HepG2 (cell line): ENCODE measurements at regions not wholly inside any gene's neighbourhood (a gene's known extent, or its start where the extent isn't known, plus 50 kb on each side); places are given as distances from the start of the nearest gene placed in this dataset.

ENCODE experiments used
- ATAC-seq: fragments of 200-7000 bp; cut with Tn5 transposase; 3 replicates; pipeline ENCODE4 v1.9.1; 2020; ENCODE audit warnings: mild to moderate bottlenecking, moderate library complexity
- BruUV-seq: library from RNA; stranded (reverse); fragments of 400-500 nt; replicated peaks from 2 replicates; lab custom pipeline; 2021; lab: Mats Ljungman, UMichigan
- CTCF ChIA-PET: fragments of 300-600 bp; formaldehyde crosslinking; extraction: SDS; loops from one replicate; lab custom pipeline; 2021; ENCODE audit warnings: low total read pairs, inconsistent platforms, low intra/inter-chr PET ratio; lab: Yijun Ruan, JAX
- POLR2A ChIA-PET: fragments of 350-600 bp; sonication (Branson Sonifier 250); formaldehyde crosslinking; loops from one replicate; lab custom pipeline; 2020; ENCODE audit warnings: antibody characterized with exemption, inconsistent platforms; lab: Yijun Ruan, JAX
- DNase-seq: peaks from one replicate; pipeline ENCODE4 v3.0.0-alpha.2; 2015; ENCODE audit warnings: low spot score
- FAIRE-seq: peaks from 3 replicates; lab custom pipeline; 2011; peaks lifted over from hg19 to GRCh38; lab: Jason Lieb, UNC
- H2AFZ ChIP-seq: one replicate; pipeline ENCODE4 v1.6.1; 2011; ENCODE audit warnings: low read length, inconsistent platforms
- H3K27ac ChIP-seq: fragments of 300-600 bp; 3 replicates; pipeline ENCODE4 v1.8.0; 2011; ENCODE audit warnings: mixed run types, mild to moderate bottlenecking, mixed read lengths, low read length, inconsistent platforms; ENCODE audit not compliant: insufficient read depth; ENCODE audit errors: extremely low read length
- H3K27me3 ChIP-seq, 2 experiments: fragments of 200-600 bp in 1 of 2; 2 replicates in 1 of 2; 3 replicates in 1 of 2; pipeline versions ENCODE4 v1.6.0 to v1.8.0; 2011; ENCODE audit warnings: low read length in 2 of 2, mild to moderate bottlenecking in 2 of 2, moderate library complexity in 2 of 2, inconsistent platforms in 1 of 2; ENCODE audit not compliant: insufficient read depth in 2 of 2, control insufficient read depth in 1 of 2
- H3K36me3 ChIP-seq, 2 experiments: fragments of 200-600 bp in 1 of 2; replicated peaks in 1 of 2; 2 replicates in 1 of 2; 3 replicates in 1 of 2; pipeline versions ENCODE4 v1.5.1 to v1.8.0; 2011; ENCODE audit warnings: low read length in 2 of 2, inconsistent platforms in 1 of 2; ENCODE audit not compliant: insufficient read depth in 2 of 2, control insufficient read depth in 1 of 2
- H3K4me1 ChIP-seq: 2 replicates; pipeline ENCODE4 v1.5.1; 2012; ENCODE audit warnings: low read length, inconsistent platforms; ENCODE audit not compliant: insufficient read depth
- H3K4me2 ChIP-seq: 2 replicates; pipeline ENCODE4 v1.6.0; 2011; ENCODE audit warnings: low read depth, low read length, inconsistent platforms
- H3K4me3 ChIP-seq, 3 experiments: fragments of 200-600 bp in 1 of 3; sonication (generic), shearing (Covaris generic) in 1 of 3; replicated peaks in 1 of 3; 2 replicates each; pipeline ENCODE4 v1.5.1; 2011 to 2016; ENCODE audit warnings: low read length in 3 of 3, inconsistent platforms in 2 of 3, low read depth in 2 of 3, mild to moderate bottlenecking in 2 of 3, control low read depth in 1 of 3, mixed read lengths in 1 of 3; ENCODE audit not compliant: insufficient read depth in 1 of 3
- H3K79me2 ChIP-seq: one replicate; pipeline ENCODE4 v1.6.1; 2011; ENCODE audit warnings: low read length, inconsistent platforms; ENCODE audit not compliant: insufficient read depth
- H3K9ac ChIP-seq: 2 replicates; pipeline ENCODE4 v1.6.0; 2011; ENCODE audit warnings: mild to moderate bottlenecking, low read depth, low read length, inconsistent platforms; ENCODE audit not compliant: insufficient read depth
- H3K9me3 ChIP-seq: 2 replicates; pipeline ENCODE4 v1.5.1; 2012; ENCODE audit warnings: mild to moderate bottlenecking, low read length
- H4K20me1 ChIP-seq: 2 replicates; pipeline ENCODE4 v1.6.0; 2011; ENCODE audit warnings: inconsistent platforms, mild to moderate bottlenecking, low read length, moderate library complexity; ENCODE audit not compliant: insufficient read depth
- FIP1L1 ChIP-seq: fragments of 200-400 bp; formaldehyde crosslinking; IDR thresholded peaks from 2 replicates; pipeline ENCODE4 v1.6.1; 2018; ENCODE audit warnings: low read depth, mild to moderate bottlenecking, low read length, moderate library complexity, borderline replicate concordance; ENCODE audit not compliant: insufficient read depth
- HNF4G ChIP-seq, 2 experiments: sonication (generic) in 1 of 2; formaldehyde crosslinking in 1 of 2; IDR thresholded peaks; 2 replicates each; pipeline versions ENCODE4 v1.4.0 to v1.6.1; 2011 to 2020; ENCODE audit warnings: borderline replicate concordance in 2 of 2, low read depth in 2 of 2, mild to moderate bottlenecking in 2 of 2, low read length in 1 of 2, missing genetic modification reagents in 1 of 2, moderate library complexity in 1 of 2
- JDP2 ChIP-seq: sonication (generic); formaldehyde crosslinking; IDR thresholded peaks from 2 replicates; pipeline ENCODE4 v1.8.1; 2022; ENCODE audit warnings: missing genetic modification reagents, borderline replicate concordance
- MTA1 ChIP-seq: sonication (generic); formaldehyde crosslinking; IDR thresholded peaks from 2 replicates; pipeline ENCODE4 v1.4.0; 2020; ENCODE audit warnings: missing genetic modification reagents, mild to moderate bottlenecking, borderline replicate concordance
- MTF2 ChIP-seq: sonication (generic); formaldehyde crosslinking; IDR thresholded peaks from 2 replicates; pipeline ENCODE4 v1.5.0; 2020; ENCODE audit warnings: missing genetic modification reagents, borderline replicate concordance
- NR2F2 ChIP-seq: IDR thresholded peaks from 2 replicates; pipeline ENCODE4 v1.6.1; 2012; ENCODE audit warnings: low read depth, inconsistent platforms, borderline replicate concordance
- NRL ChIP-seq: sonication (generic); formaldehyde crosslinking; IDR thresholded peaks from 2 replicates; pipeline ENCODE4 v1.5.0; 2020; ENCODE audit warnings: missing genetic modification reagents, mild to moderate bottlenecking, moderate library complexity, borderline replicate concordance
- ZNF333 ChIP-seq: sonication (generic); formaldehyde crosslinking; IDR thresholded peaks from 2 replicates; pipeline ENCODE4 v1.4.0; 2020; ENCODE audit warnings: mild to moderate bottlenecking, missing genetic modification reagents, borderline replicate concordance
- ZNF430 ChIP-seq: sonication (generic); formaldehyde crosslinking; IDR thresholded peaks from 2 replicates; pipeline ENCODE4 v1.9.0; 2021; ENCODE audit warnings: mild to moderate bottlenecking, missing genetic modification reagents
- ZNF75D ChIP-seq: sonication (generic); formaldehyde crosslinking; IDR thresholded peaks from 2 replicates; pipeline ENCODE4 v1.8.1; 2023; ENCODE audit warnings: missing genetic modification reagents, mild to moderate bottlenecking, borderline replicate concordance
- ZNF790 ChIP-seq: sonication (generic); formaldehyde crosslinking; IDR thresholded peaks from 2 replicates; pipeline ENCODE4 v1.8.0; 2022; ENCODE audit warnings: missing genetic modification reagents, mild to moderate bottlenecking, borderline replicate concordance
- ZSCAN12 ChIP-seq: sonication (generic); formaldehyde crosslinking; IDR thresholded peaks from 2 replicates; pipeline ENCODE4 v1.9.0; 2021; ENCODE audit warnings: mild to moderate bottlenecking, missing genetic modification reagents
- WGBS: methylation state at CpG from one replicate; pipeline ENCODE4 v1.1.6; 2017; ENCODE audit warnings: low lambda C conversion rate; 5-methylcytosine and 5-hydroxymethylcytosine counted together
- in situ Hi-C: cut with HindIII; loops from 2 replicates; pipeline ENCODE4 v1.10.0; 2017; ENCODE audit warnings: low pct_unique_long_range_greater_than_20kb; ENCODE audit not compliant: extremely low pct_ligation_motif_present
- intact Hi-C: fragments of 100-400 bp; cut with micrococcal nuclease; formaldehyde crosslinking; loops from one replicate; pipeline ENCODE4 v1.10.0; 2022; ENCODE audit not compliant: unreplicated experiment
- TF ChIP-seq, protein P1 (sequence below): sonication (generic); formaldehyde crosslinking; IDR thresholded peaks from 2 replicates; pipeline ENCODE4 v1.4.0; 2020; ENCODE audit warnings: missing genetic modification reagents
- TF ChIP-seq, protein P2 (sequence below): sonication (generic); formaldehyde crosslinking; IDR thresholded peaks from 2 replicates; pipeline ENCODE4 v1.5.1; 2020; ENCODE audit warnings: mild to moderate bottlenecking, missing genetic modification reagents
- TF ChIP-seq, protein P3 (sequence below): sonication (generic); formaldehyde crosslinking; IDR thresholded peaks from 2 replicates; pipeline ENCODE4 v1.5.0; 2020; ENCODE audit warnings: missing genetic modification reagents

DNA sequence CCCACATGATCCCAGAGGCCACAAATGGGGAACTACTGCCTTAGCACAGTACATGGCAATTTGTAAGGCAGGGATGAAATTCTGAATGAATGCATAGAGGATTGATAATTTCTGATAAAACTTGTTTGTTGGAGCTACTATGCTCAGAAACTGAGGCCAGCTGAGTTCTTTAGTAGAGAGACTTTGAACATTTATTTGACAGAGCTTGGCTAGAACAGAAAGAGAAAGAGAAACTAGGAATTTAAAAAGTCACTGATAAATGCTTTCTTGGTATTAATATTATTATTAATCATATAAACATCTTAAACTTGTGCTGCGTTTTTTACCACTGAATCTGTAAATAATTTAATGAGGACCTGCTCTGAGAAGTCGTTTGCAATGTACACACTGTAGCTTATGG lies 923.7 kb upstream of the CNTNAP5 start:
- DNase-seq (no peak), FAIRE-seq (no peak), ATAC-seq (no peak)
- WGBS = 1% methylated on average over 2 of the region's 2 CpGs
- Histone ChIP-seq H3K4me2 (no peak overlapping the region), H3K27ac (no peak overlapping the region), H3K27me3 (no peaks in the 10 kb centered on the region), H4K20me1 (no peaks in the 10 kb centered on the region), H3K4me1 (no peaks in the 10 kb centered on the region), H3K36me3 (no peaks in the 10 kb centered on the region), H3K4me3 (no peak overlapping the region), H3K9me3 (peaks cover 76% of the 10 kb centered on the region), H3K79me2 (no peaks in the 10 kb centered on the region), H3K9ac (no peak overlapping the region), H2AFZ (no peak overlapping the region)
- intact Hi-C loops = no loop called here
- TF ChIP-seq, protein P1, sequence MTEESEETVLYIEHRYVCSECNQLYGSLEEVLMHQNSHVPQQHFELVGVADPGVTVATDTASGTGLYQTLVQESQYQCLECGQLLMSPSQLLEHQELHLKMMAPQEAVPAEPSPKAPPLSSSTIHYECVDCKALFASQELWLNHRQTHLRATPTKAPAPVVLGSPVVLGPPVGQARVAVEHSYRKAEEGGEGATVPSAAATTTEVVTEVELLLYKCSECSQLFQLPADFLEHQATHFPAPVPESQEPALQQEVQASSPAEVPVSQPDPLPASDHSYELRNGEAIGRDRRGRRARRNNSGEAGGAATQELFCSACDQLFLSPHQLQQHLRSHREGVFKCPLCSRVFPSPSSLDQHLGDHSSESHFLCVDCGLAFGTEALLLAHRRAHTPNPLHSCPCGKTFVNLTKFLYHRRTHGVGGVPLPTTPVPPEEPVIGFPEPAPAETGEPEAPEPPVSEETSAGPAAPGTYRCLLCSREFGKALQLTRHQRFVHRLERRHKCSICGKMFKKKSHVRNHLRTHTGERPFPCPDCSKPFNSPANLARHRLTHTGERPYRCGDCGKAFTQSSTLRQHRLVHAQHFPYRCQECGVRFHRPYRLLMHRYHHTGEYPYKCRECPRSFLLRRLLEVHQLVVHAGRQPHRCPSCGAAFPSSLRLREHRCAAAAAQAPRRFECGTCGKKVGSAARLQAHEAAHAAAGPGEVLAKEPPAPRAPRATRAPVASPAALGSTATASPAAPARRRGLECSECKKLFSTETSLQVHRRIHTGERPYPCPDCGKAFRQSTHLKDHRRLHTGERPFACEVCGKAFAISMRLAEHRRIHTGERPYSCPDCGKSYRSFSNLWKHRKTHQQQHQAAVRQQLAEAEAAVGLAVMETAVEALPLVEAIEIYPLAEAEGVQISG = no peak
- TF ChIP-seq MTF2 (CRISPR knock-in tag) (no peak), ZNF333 (CRISPR knock-in tag) (no peak), NR2F2 (no peak), ZSCAN12 (no peak), MTA1 (CRISPR knock-in tag) (no peak), ZNF75D (CRISPR knock-in tag) (no peak), HNF4G (IDR thresholded peaks at IDR 0.05; ENCODE audit: borderline replicate concordance, low read depth, low read length) (no peak), HNF4G (CRISPR knock-in tag; IDR thresholded peaks at IDR 0.05; ENCODE audit: borderline replicate concordance, low read depth) (no peak), ZNF430 (CRISPR knock-in tag) (no peak), ZNF790 (no peak), JDP2 (CRISPR knock-in tag) (no peak), FIP1L1 (no peak), NRL (CRISPR knock-in tag) (no peak)
- TF ChIP-seq, protein P2, sequence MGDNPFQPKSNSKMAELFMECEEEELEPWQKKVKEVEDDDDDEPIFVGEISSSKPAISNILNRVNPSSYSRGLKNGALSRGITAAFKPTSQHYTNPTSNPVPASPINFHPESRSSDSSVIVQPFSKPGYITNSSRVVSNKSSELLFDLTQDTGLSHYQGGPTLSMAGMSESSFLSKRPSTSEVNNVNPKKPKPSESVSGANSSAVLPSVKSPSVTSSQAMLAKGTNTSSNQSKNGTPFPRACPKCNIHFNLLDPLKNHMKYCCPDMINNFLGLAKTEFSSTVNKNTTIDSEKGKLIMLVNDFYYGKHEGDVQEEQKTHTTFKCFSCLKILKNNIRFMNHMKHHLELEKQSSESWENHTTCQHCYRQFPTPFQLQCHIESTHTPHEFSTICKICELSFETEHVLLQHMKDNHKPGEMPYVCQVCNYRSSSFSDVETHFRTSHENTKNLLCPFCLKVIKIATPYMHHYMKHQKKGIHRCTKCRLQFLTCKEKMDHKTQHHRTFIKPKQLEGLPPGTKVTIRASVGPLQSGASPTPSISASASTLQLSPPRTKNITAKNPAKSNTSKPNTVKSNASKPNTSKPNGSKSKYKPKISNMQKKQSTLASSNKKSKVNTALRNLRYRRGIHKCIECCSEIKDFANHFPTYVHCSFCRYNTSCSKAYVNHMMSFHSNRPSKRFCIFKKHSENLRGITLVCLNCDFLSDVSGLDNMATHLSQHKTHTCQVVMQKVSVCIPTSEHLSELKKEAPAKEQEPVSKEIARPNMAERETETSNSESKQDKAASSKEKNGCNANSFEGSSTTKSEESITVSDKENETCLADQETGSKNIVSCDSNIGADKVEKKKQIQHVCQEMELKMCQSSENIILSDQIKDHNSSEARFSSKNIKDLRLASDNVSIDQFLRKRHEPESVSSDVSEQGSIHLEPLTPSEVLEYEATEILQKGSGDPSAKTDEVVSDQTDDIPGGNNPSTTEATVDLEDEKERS (CRISPR knock-in tag) = no peak
- TF ChIP-seq, protein P3, sequence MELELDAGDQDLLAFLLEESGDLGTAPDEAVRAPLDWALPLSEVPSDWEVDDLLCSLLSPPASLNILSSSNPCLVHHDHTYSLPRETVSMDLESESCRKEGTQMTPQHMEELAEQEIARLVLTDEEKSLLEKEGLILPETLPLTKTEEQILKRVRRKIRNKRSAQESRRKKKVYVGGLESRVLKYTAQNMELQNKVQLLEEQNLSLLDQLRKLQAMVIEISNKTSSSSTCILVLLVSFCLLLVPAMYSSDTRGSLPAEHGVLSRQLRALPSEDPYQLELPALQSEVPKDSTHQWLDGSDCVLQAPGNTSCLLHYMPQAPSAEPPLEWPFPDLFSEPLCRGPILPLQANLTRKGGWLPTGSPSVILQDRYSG (CRISPR knock-in tag) = no peak
- POLR2A ChIA-PET = no interaction called here
- in situ Hi-C loops = no loop called here
- CTCF ChIA-PET = no interaction called here
- no TSS peak for BruUV-seq
